HG02610 (cell line): ENCODE measurements at regions not wholly inside any gene's neighbourhood (a gene's known extent, or its start where the extent isn't known, plus 50 kb on each side); places are given as distances from the start of the nearest gene placed in this dataset.
"Not testable (repeated sequence)": the region's sequence is repeated elsewhere in the genome, so short reads cannot be mapped to it uniquely, and the experiment has no call there.

Source experiments
- ATAC-seq: cut with Tn5 transposase; IDR thresholded peaks from one replicate; pipeline ENCODE4 v1.9.1; 2021; ENCODE audit warnings: mild to moderate bottlenecking, moderate library complexity; ENCODE audit not compliant: unreplicated experiment

- no peak for ATAC-seq
Observed at GRCh38 chr17:16888413-16889087, 83.4 kb downstream of the TNFRSF13B start.

- no peak for ATAC-seq
Observed at GRCh38 chr17:16887523-16888095, 84.3 kb downstream of the TNFRSF13B start.

GRCh38 chr17:16886655-16887322 is 85.1 kb downstream of the TNFRSF13B start:
- peak; percentile 87 for ATAC-seq

GRCh38 chr17:16885204-16885603 is 86.7 kb downstream of the TNFRSF13B start:
- not testable (repeated sequence) for ATAC-seq

- not testable (repeated sequence) for ATAC-seq
Observed at GRCh38 chr17:16882926-16883265, 89.0 kb downstream of the TNFRSF13B start.

- no peak for ATAC-seq
Observed at GRCh38 chr17:16882243-16882925, 89.5 kb downstream of the TNFRSF13B start.

GRCh38 chr17:16881239-16881924 is 90.5 kb downstream of the TNFRSF13B start:
- ATAC-seq: no peak

GRCh38 chr17:16880843-16881230 is 91.1 kb downstream of the TNFRSF13B start:
- no peak for ATAC-seq

GRCh38 chr17:16880121-16880842 is 91.6 kb downstream of the TNFRSF13B start:
- no peak for ATAC-seq

GRCh38 chr17:16879686-16880085 is 92.2 kb downstream of the TNFRSF13B start:
- no peak for ATAC-seq

- ATAC-seq: no peak
Observed at GRCh38 chr17:16878606-16879005, 93.3 kb downstream of the TNFRSF13B start.

GRCh38 chr17:16878084-16878483 is 93.8 kb downstream of the TNFRSF13B start:
- no peak for ATAC-seq

GRCh38 chr17:16877099-16877498 is 94.8 kb downstream of the TNFRSF13B start:
- no peak for ATAC-seq

GRCh38 chr17:16875662-16876061 is 96.3 kb downstream of the TNFRSF13B start:
- ATAC-seq: no peak

GRCh38 chr17:16874216-16874615 is 97.7 kb downstream of the TNFRSF13B start:
- ATAC-seq: not testable (repeated sequence)

GRCh38 chr17:16873174-16874035 is 98.5 kb downstream of the TNFRSF13B start:
- no peak for ATAC-seq

- ATAC-seq: no peak
Observed at GRCh38 chr17:16872351-16873173, 99.4 kb downstream of the TNFRSF13B start.

- not testable (repeated sequence) for ATAC-seq
Observed at GRCh38 chr17:16871446-16872190, 100.3 kb downstream of the TNFRSF13B start.
